ENCODE measurements at regions not wholly inside any gene's neighbourhood (a gene's known extent, or its start where the extent isn't known, plus 50 kb on each side); places are given as distances from the start of the nearest gene placed in this dataset.

GRCh38 chr2:225781145-225781544, 381.6 kb downstream of the NYAP2 start:
- no peaks in the 10 kb centered on the region for H3K27me3 ChIP-seq (ENCODE audit: control insufficient read depth, insufficient read depth, low read length)
- TF ChIP-seq, protein P1, sequence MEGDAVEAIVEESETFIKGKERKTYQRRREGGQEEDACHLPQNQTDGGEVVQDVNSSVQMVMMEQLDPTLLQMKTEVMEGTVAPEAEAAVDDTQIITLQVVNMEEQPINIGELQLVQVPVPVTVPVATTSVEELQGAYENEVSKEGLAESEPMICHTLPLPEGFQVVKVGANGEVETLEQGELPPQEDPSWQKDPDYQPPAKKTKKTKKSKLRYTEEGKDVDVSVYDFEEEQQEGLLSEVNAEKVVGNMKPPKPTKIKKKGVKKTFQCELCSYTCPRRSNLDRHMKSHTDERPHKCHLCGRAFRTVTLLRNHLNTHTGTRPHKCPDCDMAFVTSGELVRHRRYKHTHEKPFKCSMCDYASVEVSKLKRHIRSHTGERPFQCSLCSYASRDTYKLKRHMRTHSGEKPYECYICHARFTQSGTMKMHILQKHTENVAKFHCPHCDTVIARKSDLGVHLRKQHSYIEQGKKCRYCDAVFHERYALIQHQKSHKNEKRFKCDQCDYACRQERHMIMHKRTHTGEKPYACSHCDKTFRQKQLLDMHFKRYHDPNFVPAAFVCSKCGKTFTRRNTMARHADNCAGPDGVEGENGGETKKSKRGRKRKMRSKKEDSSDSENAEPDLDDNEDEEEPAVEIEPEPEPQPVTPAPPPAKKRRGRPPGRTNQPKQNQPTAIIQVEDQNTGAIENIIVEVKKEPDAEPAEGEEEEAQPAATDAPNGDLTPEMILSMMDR (IDR thresholded peaks at IDR 0.05; ENCODE audit: insufficient read depth, low read length, poor library complexity, severe bottlenecking), result no peak
- DNase-seq (ENCODE audit: low read depth), result no peak
- H3K36me3 ChIP-seq (ENCODE audit: control insufficient read depth, insufficient read depth, low read length), result no peaks in the 10 kb centered on the region
- no peak overlapping the region for H3K4me3 ChIP-seq (ENCODE audit: low read depth, low read length)

DNA sequence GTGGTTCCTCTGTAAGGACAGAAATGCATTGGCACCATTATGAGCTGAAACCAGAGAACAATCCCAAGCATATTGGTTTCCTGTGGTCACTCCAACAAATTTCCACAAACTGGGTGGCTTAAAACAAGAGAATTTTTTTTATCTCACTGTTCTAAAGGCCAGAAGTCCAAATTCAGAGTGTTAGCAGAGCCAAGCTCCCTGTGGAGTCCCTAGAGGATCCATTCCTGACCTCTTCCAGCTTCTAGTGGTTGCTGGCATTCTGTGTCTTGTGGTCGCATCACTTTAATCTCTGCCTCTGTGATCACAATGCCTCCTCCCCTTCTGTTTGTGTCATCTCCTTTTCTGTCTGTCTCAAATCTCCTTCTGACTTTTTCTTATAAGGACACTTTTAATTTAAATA, 380.3 kb downstream of the NYAP2 start:
- H3K27me3 ChIP-seq (ENCODE audit: control insufficient read depth, insufficient read depth, low read length), result no peaks in the 10 kb centered on the region
- TF ChIP-seq, protein P1 (IDR thresholded peaks at IDR 0.05; ENCODE audit: insufficient read depth, low read length, poor library complexity, severe bottlenecking), result no peak
- H3K4me3 ChIP-seq (ENCODE audit: low read depth, low read length), result no peak overlapping the region
- H3K36me3 ChIP-seq (ENCODE audit: control insufficient read depth, insufficient read depth, low read length), result no peaks in the 10 kb centered on the region
- DNase-seq (ENCODE audit: low read depth), result no peak

GRCh38 chr2:225773148-225773547, 373.6 kb downstream of the NYAP2 start:
- DNase-seq (ENCODE audit: low read depth), result no peak
- Histone ChIP-seq H3K36me3 (ENCODE audit: control insufficient read depth, insufficient read depth, low read length) (no peaks in the 10 kb centered on the region), H3K4me3 (ENCODE audit: low read depth, low read length) (no peak overlapping the region), H3K27me3 (ENCODE audit: control insufficient read depth, insufficient read depth, low read length) (no peaks in the 10 kb centered on the region)
- TF ChIP-seq, protein P1 (IDR thresholded peaks at IDR 0.05; ENCODE audit: insufficient read depth, low read length, poor library complexity, severe bottlenecking), result no peak

DNA sequence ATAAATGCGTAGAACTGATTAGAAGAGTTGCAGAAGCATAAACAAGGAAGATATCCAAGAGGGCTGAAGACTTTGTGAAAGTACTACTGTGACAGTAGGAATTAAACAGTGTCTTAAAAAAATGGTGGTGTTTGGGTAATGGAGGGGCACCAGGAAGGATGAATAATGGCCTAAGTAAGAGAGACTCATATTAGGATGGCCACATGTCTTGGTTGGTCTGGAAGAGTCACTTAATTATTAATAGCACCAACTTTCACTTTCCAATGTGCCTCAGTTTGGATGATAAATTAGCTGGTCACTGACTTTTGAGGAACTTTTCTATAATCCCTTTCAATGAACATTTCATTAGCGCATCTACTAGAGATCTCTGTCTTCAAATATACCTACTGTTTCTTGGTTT, 372.2 kb downstream of the NYAP2 start:
- TF ChIP-seq, protein P1 (IDR thresholded peaks at IDR 0.05; ENCODE audit: insufficient read depth, low read length, poor library complexity, severe bottlenecking), result no peak
- H3K27me3 ChIP-seq (ENCODE audit: control insufficient read depth, insufficient read depth, low read length), result no peaks in the 10 kb centered on the region
- H3K4me3 ChIP-seq (ENCODE audit: low read depth, low read length), result no peak overlapping the region
- H3K36me3 ChIP-seq (ENCODE audit: control insufficient read depth, insufficient read depth, low read length), result no peaks in the 10 kb centered on the region
- no peak for DNase-seq (ENCODE audit: low read depth)

DNA sequence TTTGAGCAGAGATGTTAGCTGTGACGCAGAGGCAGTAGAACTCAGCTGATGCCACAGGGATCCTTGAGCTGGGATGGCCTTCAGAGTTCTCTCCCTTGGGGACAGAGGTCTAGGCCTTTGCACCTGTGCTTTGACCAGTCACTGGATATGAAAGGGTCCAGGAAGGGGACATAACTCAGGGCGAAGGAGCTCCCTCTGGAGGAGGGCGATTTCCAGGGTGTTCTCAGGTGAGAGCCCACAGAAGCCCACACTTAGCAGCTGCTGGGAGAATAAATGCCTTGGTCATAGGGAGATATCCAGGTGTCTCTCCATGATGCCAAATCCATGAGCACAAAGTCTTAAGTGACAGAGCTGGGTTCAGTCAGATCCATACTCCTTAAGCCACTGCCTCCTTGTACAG, 369.2 kb downstream of the NYAP2 start:
- DNase-seq (ENCODE audit: low read depth), result no peak
- Histone ChIP-seq H3K27me3 (ENCODE audit: control insufficient read depth, insufficient read depth, low read length) (no peaks in the 10 kb centered on the region), H3K4me3 (ENCODE audit: low read depth, low read length) (no peak overlapping the region), H3K36me3 (ENCODE audit: control insufficient read depth, insufficient read depth, low read length) (no peaks in the 10 kb centered on the region)
- TF ChIP-seq, protein P1 (IDR thresholded peaks at IDR 0.05; ENCODE audit: insufficient read depth, low read length, poor library complexity, severe bottlenecking), result no peak

- DNase-seq (ENCODE audit: low read depth), result no peak
- H3K27me3 ChIP-seq (ENCODE audit: control insufficient read depth, insufficient read depth, low read length), result no peaks in the 10 kb centered on the region
- TF ChIP-seq, protein P1 (IDR thresholded peaks at IDR 0.05; ENCODE audit: insufficient read depth, low read length, poor library complexity, severe bottlenecking), result no peak
- H3K36me3 ChIP-seq (ENCODE audit: control insufficient read depth, insufficient read depth, low read length), result no peaks in the 10 kb centered on the region
- H3K4me3 ChIP-seq (ENCODE audit: low read depth, low read length), result no peak overlapping the region
Observed at GRCh38 chr2:225766431-225766830, 366.9 kb downstream of the NYAP2 start.

All from kidney epithelial cell (primary cell).